Esophagus squamous epithelium (tissue), 4 donors: ENCODE measurements at regions not wholly inside any gene's neighbourhood (a gene's known extent, or its start where the extent isn't known, plus 50 kb on each side); places are given as distances from the start of the nearest gene placed in this dataset.

Experiments used
- CTCF ChIP-seq, 6 experiments: fragments of 450-650 bp in 4 of 6; fragments of 200-600 bp in 2 of 6; sonication (generic) in 2 of 6; IDR thresholded peaks; one replicate each; pipeline ENCODE4 v1.5.1; 2016 to 2019; ENCODE audit warnings: antibody characterized with exemption in 6 of 6, mild to moderate bottlenecking in 4 of 6, moderate library complexity in 4 of 6
- POLR2A ChIP-seq, 4 donors: fragments of 450-650 bp; IDR thresholded peaks; one replicate each; pipeline ENCODE4 v1.6.1; 2017; ENCODE audit warnings: antibody characterized with exemption in 4 of 4, mild to moderate bottlenecking in 4 of 4, moderate library complexity in 3 of 4

GRCh38 chr12:114272605-114273004 is 133.3 kb downstream of the TBX5 start:
- no peak for TF ChIP-seq CTCF (IDR thresholded peaks at IDR 0.05)
- TF ChIP-seq POLR2A (IDR thresholded peaks at IDR 0.05) = no peak
